ENCODE measurements at regions not wholly inside any gene's neighbourhood (a gene's known extent, or its start where the extent isn't known, plus 50 kb on each side); places are given as distances from the start of the nearest gene placed in this dataset.
"Not testable (repeated sequence)": the region's sequence is repeated elsewhere in the genome, so short reads cannot be mapped to it uniquely, and the experiment has no call there.

DNA sequence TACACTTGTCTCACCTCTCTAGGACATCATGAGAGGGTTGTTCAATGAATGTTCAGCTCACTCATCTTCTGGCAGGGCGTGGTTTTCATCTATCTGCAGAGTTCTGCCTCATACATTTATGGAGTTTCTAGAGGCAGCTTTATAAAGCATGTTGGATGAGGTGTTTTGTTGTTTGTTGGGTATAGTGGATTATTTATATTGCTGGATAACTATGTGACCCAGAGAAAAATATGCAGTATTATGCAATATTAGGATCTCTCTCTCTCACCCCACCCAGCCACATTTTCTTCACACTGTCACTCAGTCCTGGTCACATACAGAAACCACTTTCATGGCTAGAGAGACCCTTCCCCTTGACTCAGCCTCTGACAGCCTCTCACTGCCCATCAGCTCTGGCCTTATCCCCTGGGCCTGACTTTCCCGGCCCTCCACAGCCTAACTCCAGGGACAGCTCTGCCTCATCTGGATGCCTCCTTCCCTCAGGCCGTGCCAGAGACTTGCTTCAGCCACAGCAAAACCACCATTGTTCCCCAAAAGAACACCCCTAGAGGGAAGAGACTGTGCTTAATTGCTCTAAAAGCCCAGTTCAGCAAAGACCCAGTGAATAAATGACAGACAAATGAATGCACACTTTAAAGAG lies 260.3 kb downstream of the MYCN start:
- H3K79me2 ChIP-seq (ENCODE audit: insufficient read depth, low read length) = no peaks in the 10 kb centered on the region
- no peaks in the 10 kb centered on the region for H3F3A ChIP-seq (ENCODE audit: low read depth)
- H3K36me3 ChIP-seq (ENCODE audit: insufficient read depth, low read length) = no peaks in the 10 kb centered on the region
- no peak overlapping the region for H2AFZ ChIP-seq (ENCODE audit: low read length)
- H4K20me1 ChIP-seq (ENCODE audit: insufficient read depth, low read length, poor library complexity, severe bottlenecking) = no peaks in the 10 kb centered on the region
- H3K4me3 ChIP-seq (ENCODE audit: low read length, poor library complexity, severe bottlenecking) = no peak overlapping the region
- H3K9me2 ChIP-seq (replicated peaks; ENCODE audit: low read depth, low read length) = no peaks in the 10 kb centered on the region
- no peak overlapping the region for H3K4me2 ChIP-seq (ENCODE audit: low read depth, low read length, poor library complexity, severe bottlenecking)
- no peak for TF ChIP-seq EZH2phosphoT487 (IDR thresholded peaks at IDR 0.05; ENCODE audit: borderline replicate concordance)
- TF ChIP-seq, protein P1, sequence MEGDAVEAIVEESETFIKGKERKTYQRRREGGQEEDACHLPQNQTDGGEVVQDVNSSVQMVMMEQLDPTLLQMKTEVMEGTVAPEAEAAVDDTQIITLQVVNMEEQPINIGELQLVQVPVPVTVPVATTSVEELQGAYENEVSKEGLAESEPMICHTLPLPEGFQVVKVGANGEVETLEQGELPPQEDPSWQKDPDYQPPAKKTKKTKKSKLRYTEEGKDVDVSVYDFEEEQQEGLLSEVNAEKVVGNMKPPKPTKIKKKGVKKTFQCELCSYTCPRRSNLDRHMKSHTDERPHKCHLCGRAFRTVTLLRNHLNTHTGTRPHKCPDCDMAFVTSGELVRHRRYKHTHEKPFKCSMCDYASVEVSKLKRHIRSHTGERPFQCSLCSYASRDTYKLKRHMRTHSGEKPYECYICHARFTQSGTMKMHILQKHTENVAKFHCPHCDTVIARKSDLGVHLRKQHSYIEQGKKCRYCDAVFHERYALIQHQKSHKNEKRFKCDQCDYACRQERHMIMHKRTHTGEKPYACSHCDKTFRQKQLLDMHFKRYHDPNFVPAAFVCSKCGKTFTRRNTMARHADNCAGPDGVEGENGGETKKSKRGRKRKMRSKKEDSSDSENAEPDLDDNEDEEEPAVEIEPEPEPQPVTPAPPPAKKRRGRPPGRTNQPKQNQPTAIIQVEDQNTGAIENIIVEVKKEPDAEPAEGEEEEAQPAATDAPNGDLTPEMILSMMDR (conservative IDR thresholded peaks at IDR 0.05; ENCODE audit: low read length) = no peak
- H3K4me1 ChIP-seq (ENCODE audit: insufficient read depth, low read length, poor library complexity, severe bottlenecking) = no peaks in the 10 kb centered on the region
- H3K9ac ChIP-seq (ENCODE audit: low read depth, low read length, poor library complexity, severe bottlenecking) = no peak overlapping the region
- no peaks in the 10 kb centered on the region for H3K27me3 ChIP-seq (ENCODE audit: insufficient read depth, low read length, poor library complexity, severe bottlenecking)
- H3K9me3 ChIP-seq (ENCODE audit: insufficient read depth, low read depth, low read length) = no peaks in the 10 kb centered on the region

DNA sequence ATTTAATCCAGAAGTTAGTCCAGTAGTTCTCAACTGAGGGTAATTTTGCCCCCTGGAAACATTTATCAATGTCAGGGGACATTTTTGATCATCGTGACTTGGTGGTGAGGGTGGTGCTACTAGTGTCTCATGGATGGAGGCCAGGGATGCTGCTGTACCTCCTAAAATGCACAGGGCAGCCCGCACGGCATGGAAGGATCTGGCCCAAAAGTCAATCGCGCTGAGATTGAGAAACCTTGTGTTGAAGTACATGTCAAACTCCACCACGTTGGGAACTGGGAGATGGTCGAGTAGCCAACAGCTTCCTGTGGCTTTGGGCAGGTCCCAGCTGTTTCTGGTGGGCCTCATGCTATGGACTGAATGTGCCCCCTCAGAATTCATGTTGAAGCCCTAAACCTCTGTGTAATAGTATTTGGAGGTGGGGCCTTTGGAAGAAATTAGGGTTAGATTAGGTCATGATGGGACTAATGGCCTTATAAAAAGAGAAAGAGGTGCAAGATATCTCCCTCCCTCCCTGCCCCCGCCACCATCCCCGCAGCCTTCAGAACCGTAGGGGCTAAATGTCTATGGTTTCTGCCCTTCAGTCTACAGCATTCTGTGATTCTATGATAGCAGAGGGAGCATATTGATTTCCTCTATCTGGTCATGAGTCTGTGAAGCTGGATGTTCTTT lies 259.7 kb downstream of the MYCN start:
- H3K4me2 ChIP-seq (ENCODE audit: low read depth, low read length, poor library complexity, severe bottlenecking) = no peak overlapping the region
- no peak for TF ChIP-seq EZH2phosphoT487 (IDR thresholded peaks at IDR 0.05; ENCODE audit: borderline replicate concordance)
- TF ChIP-seq, protein P1 (conservative IDR thresholded peaks at IDR 0.05; ENCODE audit: low read length) = no peak
- H4K20me1 ChIP-seq (ENCODE audit: insufficient read depth, low read length, poor library complexity, severe bottlenecking) = no peaks in the 10 kb centered on the region
- no peaks in the 10 kb centered on the region for H3K79me2 ChIP-seq (ENCODE audit: insufficient read depth, low read length)
- no peaks in the 10 kb centered on the region for H3F3A ChIP-seq (ENCODE audit: low read depth)
- H2AFZ ChIP-seq (ENCODE audit: low read length) = no peak overlapping the region
- H3K9me2 ChIP-seq (replicated peaks; ENCODE audit: low read depth, low read length) = no peaks in the 10 kb centered on the region
- H3K4me1 ChIP-seq (ENCODE audit: insufficient read depth, low read length, poor library complexity, severe bottlenecking) = no peaks in the 10 kb centered on the region
- no peak overlapping the region for H3K9ac ChIP-seq (ENCODE audit: low read depth, low read length, poor library complexity, severe bottlenecking)
- H3K4me3 ChIP-seq (ENCODE audit: low read length, poor library complexity, severe bottlenecking) = no peak overlapping the region
- H3K9me3 ChIP-seq (ENCODE audit: insufficient read depth, low read depth, low read length) = no peaks in the 10 kb centered on the region
- H3K36me3 ChIP-seq (ENCODE audit: insufficient read depth, low read length) = no peaks in the 10 kb centered on the region
- no peaks in the 10 kb centered on the region for H3K27me3 ChIP-seq (ENCODE audit: insufficient read depth, low read length, poor library complexity, severe bottlenecking)

DNA sequence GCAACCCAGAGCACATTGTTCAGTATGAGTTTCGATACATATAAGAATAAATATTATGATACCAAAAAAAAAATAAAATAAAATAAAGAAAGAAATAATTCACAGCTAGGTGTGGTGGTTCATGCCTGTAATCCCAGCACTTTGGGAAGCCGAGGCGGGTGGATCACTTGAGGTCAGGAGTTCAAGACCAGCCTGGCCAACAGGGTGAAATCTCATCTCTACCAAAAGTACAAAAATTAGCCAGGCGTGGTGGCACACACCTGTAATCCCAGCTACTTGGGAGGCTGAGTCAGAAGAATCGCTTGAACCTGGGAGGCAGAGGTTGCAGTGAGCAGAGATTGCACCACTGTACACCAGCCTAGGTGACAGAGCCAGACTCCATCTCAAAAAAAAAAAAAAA lies 258.9 kb downstream of the MYCN start:
- not testable (repeated sequence) for H3K9me3 ChIP-seq (ENCODE audit: insufficient read depth, low read depth, low read length); H3K4me1 ChIP-seq (ENCODE audit: insufficient read depth, low read length, poor library complexity, severe bottlenecking); H3F3A ChIP-seq (ENCODE audit: low read depth); H3K36me3 ChIP-seq (ENCODE audit: insufficient read depth, low read length); H4K20me1 ChIP-seq (ENCODE audit: insufficient read depth, low read length, poor library complexity, severe bottlenecking); H3K79me2 ChIP-seq (ENCODE audit: insufficient read depth, low read length); H3K27me3 ChIP-seq (ENCODE audit: insufficient read depth, low read length, poor library complexity, severe bottlenecking); H3K9ac ChIP-seq (ENCODE audit: low read depth, low read length, poor library complexity, severe bottlenecking); H3K9me2 ChIP-seq (replicated peaks; ENCODE audit: low read depth, low read length); H2AFZ ChIP-seq (ENCODE audit: low read length); H3K4me3 ChIP-seq (ENCODE audit: low read length, poor library complexity, severe bottlenecking); H3K4me2 ChIP-seq (ENCODE audit: low read depth, low read length, poor library complexity, severe bottlenecking)
